Naive thymus-derived CD4-positive, alpha-beta T cell (primary cell): ENCODE measurements at regions not wholly inside any gene's neighbourhood (a gene's known extent, or its start where the extent isn't known, plus 50 kb on each side); places are given as distances from the start of the nearest gene placed in this dataset.

Source experiments
- ATAC-seq: fragments of 150-1000 bp; cut with Tn5 transposase; 2 replicates; pipeline ENCODE4 v1.10.0; 2021; ENCODE audit warnings: mild to moderate bottlenecking, moderate library complexity
- CTCF ChIA-PET: fragments of 350-600 bp; sonication (Branson Sonifier 250); formaldehyde crosslinking; loops from one replicate; lab custom pipeline; 2021; ENCODE audit warnings: antibody characterized with exemption; lab: Charles Lee
- POLR2A ChIA-PET: fragments of 350-600 bp; sonication (Branson Sonifier 250); formaldehyde crosslinking; loops from one replicate; lab custom pipeline; 2021; ENCODE audit warnings: antibody characterized with exemption, inconsistent platforms; lab: Charles Lee
- DNase-seq, 9 donors: peaks; one replicate each; pipeline versions ENCODE4 v3.0.0 to v3.0.0-alpha.2; 2020 to 2022; ENCODE audit warnings: mixed read lengths in 1 of 9
- H3K27ac ChIP-seq: one replicate; pipeline ENCODE4 v1.7.0; 2013; ENCODE audit warnings: mild to moderate bottlenecking, low read depth, low read length, moderate library complexity
- H3K27me3 ChIP-seq, 2 donors: one replicate each; pipeline ENCODE4 v1.7.0; 2013; ENCODE audit warnings: low read length in 2 of 2, mild to moderate bottlenecking in 2 of 2, moderate library complexity in 2 of 2; ENCODE audit not compliant: control insufficient read depth in 2 of 2, insufficient read depth in 2 of 2
- H3K36me3 ChIP-seq, 3 experiments: 1 replicate in 2 of 3; 2 replicates in 1 of 3; pipeline ENCODE4 v1.7.0; 2013; ENCODE audit warnings: low read length in 3 of 3, mild to moderate bottlenecking in 3 of 3, moderate library complexity in 1 of 3; ENCODE audit not compliant: insufficient read depth in 3 of 3, control insufficient read depth in 2 of 3
- H3K4me1 ChIP-seq, 2 donors: one replicate each; pipeline ENCODE4 v1.7.0; 2013; ENCODE audit warnings: low read length in 2 of 2, mild to moderate bottlenecking in 2 of 2, moderate library complexity in 1 of 2; ENCODE audit not compliant: control insufficient read depth in 2 of 2, insufficient read depth in 2 of 2
- H3K4me3 ChIP-seq: 2 replicates; pipeline ENCODE4 v1.7.0; 2013; ENCODE audit warnings: mild to moderate bottlenecking, low read length
- H3K9me3 ChIP-seq, 3 experiments: 1 replicate in 2 of 3; 2 replicates in 1 of 3; pipeline ENCODE4 v1.7.0; 2013; ENCODE audit warnings: low read length in 3 of 3; ENCODE audit not compliant: control insufficient read depth in 2 of 3
- H3K27ac Mint-ChIP-seq, 9 donors: one replicate each; pipeline ENCODE4 v1.8.0; 2020 to 2022; ENCODE audit warnings: mixed read lengths in 9 of 9, mild to moderate bottlenecking in 8 of 9, moderate library complexity in 5 of 9, inconsistent platforms in 2 of 9
- H3K27me3 Mint-ChIP-seq, 5 donors: one replicate each; pipeline ENCODE4 v1.8.0; 2021 to 2022; ENCODE audit warnings: mixed read lengths in 5 of 5, mild to moderate bottlenecking in 1 of 5
- H3K36me3 Mint-ChIP-seq, 5 donors: one replicate each; pipeline ENCODE4 v1.8.0; 2020 to 2022; ENCODE audit warnings: mixed read lengths in 5 of 5, mild to moderate bottlenecking in 3 of 5, inconsistent platforms in 1 of 5
- H3K4me1 Mint-ChIP-seq, 7 donors: one replicate each; pipeline ENCODE4 v1.8.0; 2020 to 2022; ENCODE audit warnings: mixed read lengths in 7 of 7, mild to moderate bottlenecking in 3 of 7, inconsistent platforms in 1 of 7
- H3K4me3 Mint-ChIP-seq, 10 donors: one replicate each; pipeline ENCODE4 v1.8.0; 2020 to 2022; ENCODE audit warnings: mild to moderate bottlenecking in 10 of 10, mixed read lengths in 10 of 10, moderate library complexity in 6 of 10, inconsistent platforms in 2 of 10
- H3K9me3 Mint-ChIP-seq, 11 donors: one replicate each; pipeline ENCODE4 v1.8.0; 2020 to 2022; ENCODE audit warnings: mixed read lengths in 11 of 11, mild to moderate bottlenecking in 4 of 11, inconsistent platforms in 1 of 11, moderate library complexity in 1 of 11
- intact Hi-C, 2 donors: fragments of 100-400 bp; cut with micrococcal nuclease; formaldehyde crosslinking; loops; one replicate each; pipeline ENCODE4 v1.15.1; 2023

GRCh38 chr3:181086011-181086410 lies 96.5 kb upstream of the DNAJC19 start:
- DNase-seq (no peak), ATAC-seq (no peak)
- Mint-ChIP-seq H3K36me3 (peaks cover 0 to 4% (median 0%) of the 10 kb centered on the region in 5 donors), H3K4me1 (no peaks in the 10 kb centered on the region), H3K4me3 (no peak overlapping the region), H3K27me3 (no peaks in the 10 kb centered on the region), H3K9me3 (peaks cover 0 to 6% (median under 1%) of the 10 kb centered on the region in 11 donors), H3K27ac (no peak overlapping the region)
- CTCF ChIA-PET: no interaction called here
- POLR2A ChIA-PET: no interaction called here
- Histone ChIP-seq H3K27me3 (no peaks in the 10 kb centered on the region), H3K9me3 (no peaks in the 10 kb centered on the region), H3K36me3 (no peaks in the 10 kb centered on the region), H3K4me3 (no peak overlapping the region), H3K4me1 (no peaks in the 10 kb centered on the region), H3K27ac (no peak overlapping the region)
- intact Hi-C loops: no loop called here

GRCh38 chr3:181081930-181082329 lies 92.4 kb upstream of the DNAJC19 start:
- H3K36me3 Mint-ChIP-seq: no peaks in the 10 kb centered on the region
- no peak overlapping the region for H3K27ac Mint-ChIP-seq
- CTCF ChIA-PET: no interaction called here
- H3K4me1 Mint-ChIP-seq: no peaks in the 10 kb centered on the region
- Histone ChIP-seq H3K9me3 (no peaks in the 10 kb centered on the region), H3K4me3 (no peak overlapping the region), H3K27me3 (no peaks in the 10 kb centered on the region), H3K27ac (no peak overlapping the region), H3K36me3 (no peaks in the 10 kb centered on the region), H3K4me1 (no peaks in the 10 kb centered on the region)
- intact Hi-C loops: no loop called here
- no peak for ATAC-seq
- H3K9me3 Mint-ChIP-seq: peaks cover 0 to 2% (median 0%) of the 10 kb centered on the region in 11 donors
- POLR2A ChIA-PET: no interaction called here
- DNase-seq: no peak
- no peak overlapping the region for H3K4me3 Mint-ChIP-seq
- H3K27me3 Mint-ChIP-seq: no peaks in the 10 kb centered on the region

- H3K27me3 Mint-ChIP-seq: peaks cover 0 to 10% (median 2%) of the 10 kb centered on the region in 5 donors
- POLR2A ChIA-PET: no interaction called here
- intact Hi-C loops: no loop called here
- no peak for ATAC-seq
- peaks cover 0 to 7% (median 5%) of the 10 kb centered on the region in 5 donors for H3K36me3 Mint-ChIP-seq
- no peak overlapping the region for H3K4me3 Mint-ChIP-seq
- Histone ChIP-seq H3K4me3 (no peak overlapping the region), H3K27me3 (no peaks in the 10 kb centered on the region), H3K9me3 (no peaks in the 10 kb centered on the region), H3K4me1 (no peaks in the 10 kb centered on the region), H3K36me3 (no peaks in the 10 kb centered on the region), H3K27ac (no peak overlapping the region)
- no peak for DNase-seq
- H3K4me1 Mint-ChIP-seq: peaks cover 0 to 2% (median 0%) of the 10 kb centered on the region in 7 donors
- no peak overlapping the region for H3K27ac Mint-ChIP-seq
- CTCF ChIA-PET: no interaction called here
- peaks cover 0 to 25% (median 14%) of the 10 kb centered on the region in 11 donors for H3K9me3 Mint-ChIP-seq
Observed at GRCh38 chr3:181076558-181076957, 87.0 kb upstream of the DNAJC19 start.

GRCh38 chr3:181075098-181075497 lies 85.6 kb upstream of the DNAJC19 start:
- H3K4me3 Mint-ChIP-seq: no peak overlapping the region
- ATAC-seq: no peak

GRCh38 chr3:181066143-181067087 lies 76.9 kb upstream of the DNAJC19 start:
- ATAC-seq: no peak
- H3K9me3 Mint-ChIP-seq: peaks cover 0 to 6% (median 2%) of the 10 kb centered on the region in 11 donors
- H3K4me3 ChIP-seq: no peak overlapping the region
- intact Hi-C loops: no loop called here
- POLR2A ChIA-PET: no interaction called here
- no peak overlapping the region for H3K27ac Mint-ChIP-seq
- H3K4me3 Mint-ChIP-seq: no peak overlapping the region
- no peaks in the 10 kb centered on the region for H3K4me1 ChIP-seq
- no peaks in the 10 kb centered on the region for H3K27me3 Mint-ChIP-seq
- no peaks in the 10 kb centered on the region for H3K9me3 ChIP-seq
- H3K27ac ChIP-seq: no peak overlapping the region
- no peaks in the 10 kb centered on the region for H3K36me3 ChIP-seq
- DNase-seq: no peak
- no peaks in the 10 kb centered on the region for H3K4me1 Mint-ChIP-seq
- no peaks in the 10 kb centered on the region for H3K27me3 ChIP-seq
- no peaks in the 10 kb centered on the region for H3K36me3 Mint-ChIP-seq
- CTCF ChIA-PET: interaction anchor here (0.6 kb wide), 1 partner anchor 475 kb away, joined by 3 read pairs; no protein-coding TSS in a partner anchor

More at GRCh38 chr3:181075098-181075497, 85.6 kb upstream of the DNAJC19 start:
- Histone ChIP-seq H3K4me3 (no peak overlapping the region), H3K9me3 (no peaks in the 10 kb centered on the region), H3K36me3 (no peaks in the 10 kb centered on the region), H3K27ac (no peak overlapping the region), H3K27me3 (no peaks in the 10 kb centered on the region), H3K4me1 (no peaks in the 10 kb centered on the region)
- no peak for DNase-seq
- intact Hi-C loops: no loop called here
- H3K9me3 Mint-ChIP-seq: peaks cover 2 to 28% (median 14%) of the 10 kb centered on the region in 11 donors
- CTCF ChIA-PET: no interaction called here
- no peak overlapping the region for H3K27ac Mint-ChIP-seq
- POLR2A ChIA-PET: no interaction called here
- peaks cover 0 to 2% (median 0%) of the 10 kb centered on the region in 7 donors for H3K4me1 Mint-ChIP-seq
- peaks cover 0 to 7% (median 5%) of the 10 kb centered on the region in 5 donors for H3K36me3 Mint-ChIP-seq
- peaks cover 0 to 10% (median 2%) of the 10 kb centered on the region in 5 donors for H3K27me3 Mint-ChIP-seq

GRCh38 chr3:181056136-181056732 lies 66.7 kb upstream of the DNAJC19 start:
- Histone ChIP-seq H3K27me3 (no peaks in the 10 kb centered on the region), H3K27ac (no peak overlapping the region), H3K4me3 (no peak overlapping the region), H3K9me3 (no peaks in the 10 kb centered on the region), H3K4me1 (no peaks in the 10 kb centered on the region), H3K36me3 (no peaks in the 10 kb centered on the region)
- Mint-ChIP-seq H3K27me3 (no peaks in the 10 kb centered on the region), H3K36me3 (peaks cover 0 to 4% (median 0%) of the 10 kb centered on the region in 5 donors), H3K4me3 (no peak overlapping the region), H3K9me3 (peaks cover 0 to 1% (median 0%) of the 10 kb centered on the region in 11 donors), H3K4me1 (no peaks in the 10 kb centered on the region), H3K27ac (no peak overlapping the region)
- DNase-seq: no peak
- ChIA-PET POLR2A (no interaction called here), CTCF (no interaction called here)
- ATAC-seq: no peak
- intact Hi-C loops: no loop called here
